ENCODE measurements at regions not wholly inside any gene's neighbourhood (a gene's known extent, or its start where the extent isn't known, plus 50 kb on each side); places are given as distances from the start of the nearest gene placed in this dataset.

DNA sequence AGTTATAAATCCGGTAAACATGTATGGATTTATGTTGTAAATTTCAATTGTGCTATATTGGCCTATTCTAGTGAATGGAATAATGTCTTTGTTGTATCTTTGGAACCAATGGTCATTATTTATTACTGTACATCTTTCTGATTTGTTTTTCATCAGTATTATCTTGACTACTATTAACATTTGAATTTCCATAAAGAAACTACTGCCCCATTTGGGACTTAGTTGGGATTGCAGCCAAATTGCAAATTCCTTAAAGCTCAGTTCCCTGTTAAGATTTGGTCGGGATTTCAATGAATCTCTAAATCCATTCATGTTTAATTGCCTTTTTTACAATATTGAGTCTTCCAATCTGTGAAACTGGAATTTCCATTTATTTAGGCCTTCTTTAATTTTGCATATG, 822.4 kb upstream of the CADM2 start:
- no peaks in the 10 kb centered on the region for H3K36me3 ChIP-seq (replicated peaks in 1 of 2; ENCODE audit: insufficient read depth in 1 of 2, low read depth in 2 of 2)
- ATAC-seq = no peak
- no peaks in the 10 kb centered on the region for H3K9me3 ChIP-seq
- H3K4me3 ChIP-seq = no peak overlapping the region
- no peak for DNase-seq
- TF ChIP-seq, protein P1, sequence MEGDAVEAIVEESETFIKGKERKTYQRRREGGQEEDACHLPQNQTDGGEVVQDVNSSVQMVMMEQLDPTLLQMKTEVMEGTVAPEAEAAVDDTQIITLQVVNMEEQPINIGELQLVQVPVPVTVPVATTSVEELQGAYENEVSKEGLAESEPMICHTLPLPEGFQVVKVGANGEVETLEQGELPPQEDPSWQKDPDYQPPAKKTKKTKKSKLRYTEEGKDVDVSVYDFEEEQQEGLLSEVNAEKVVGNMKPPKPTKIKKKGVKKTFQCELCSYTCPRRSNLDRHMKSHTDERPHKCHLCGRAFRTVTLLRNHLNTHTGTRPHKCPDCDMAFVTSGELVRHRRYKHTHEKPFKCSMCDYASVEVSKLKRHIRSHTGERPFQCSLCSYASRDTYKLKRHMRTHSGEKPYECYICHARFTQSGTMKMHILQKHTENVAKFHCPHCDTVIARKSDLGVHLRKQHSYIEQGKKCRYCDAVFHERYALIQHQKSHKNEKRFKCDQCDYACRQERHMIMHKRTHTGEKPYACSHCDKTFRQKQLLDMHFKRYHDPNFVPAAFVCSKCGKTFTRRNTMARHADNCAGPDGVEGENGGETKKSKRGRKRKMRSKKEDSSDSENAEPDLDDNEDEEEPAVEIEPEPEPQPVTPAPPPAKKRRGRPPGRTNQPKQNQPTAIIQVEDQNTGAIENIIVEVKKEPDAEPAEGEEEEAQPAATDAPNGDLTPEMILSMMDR (IDR thresholded peaks at IDR 0.05) = no peak
- no peak for TF ChIP-seq POLR2A (IDR thresholded peaks at IDR 0.05)
- 57 to 60% methylated on average over 2 of the region's 2 CpGs for WGBS, 2 donors
- H3K27me3 ChIP-seq = no peaks in the 10 kb centered on the region
- no peak overlapping the region for H3K27ac ChIP-seq
- intact Hi-C loops (cut with DNase I) = no loop called here
- H3K4me1 ChIP-seq = no peaks in the 10 kb centered on the region

DNA sequence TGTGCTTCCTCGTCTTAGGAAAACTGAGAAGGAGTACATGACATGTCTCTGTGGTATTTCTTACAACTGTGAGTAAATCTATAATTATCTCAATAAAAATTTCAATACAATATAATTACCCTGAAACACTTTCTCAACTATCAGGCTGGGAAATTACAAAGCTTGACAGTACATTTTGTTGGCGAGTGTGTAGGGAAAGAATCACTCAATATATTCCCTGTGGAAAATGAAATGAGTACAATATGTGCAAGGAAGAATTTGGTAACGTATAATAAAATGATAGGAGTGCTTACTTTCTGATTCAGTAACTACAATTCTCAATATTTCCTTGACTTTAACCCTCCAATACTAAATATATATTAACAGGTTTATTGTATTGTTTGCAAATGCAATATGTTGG, 818.2 kb upstream of the CADM2 start:
- WGBS, 2 donors = 55 to 60% methylated on average over 3 of the region's 3 CpGs
- DNase-seq = no peak
- Histone ChIP-seq H3K27ac (no peak overlapping the region), H3K4me3 (no peak overlapping the region), H3K36me3 (replicated peaks in 1 of 2; ENCODE audit: insufficient read depth in 1 of 2, low read depth in 2 of 2) (no peaks in the 10 kb centered on the region), H3K27me3 (no peaks in the 10 kb centered on the region), H3K4me1 (no peaks in the 10 kb centered on the region), H3K9me3 (no peaks in the 10 kb centered on the region)
- ATAC-seq = no peak
- TF ChIP-seq POLR2A (IDR thresholded peaks at IDR 0.05) = no peak
- TF ChIP-seq, protein P1 (IDR thresholded peaks at IDR 0.05) = no peak
- intact Hi-C loops (cut with DNase I) = no loop called here

GRCh38 chr3:84141571-84141970, 817.2 kb upstream of the CADM2 start:
- H3K27ac ChIP-seq = no peak overlapping the region
- TF ChIP-seq, protein P1 (IDR thresholded peaks at IDR 0.05) = no peak
- no peak for TF ChIP-seq POLR2A (IDR thresholded peaks at IDR 0.05)
- no peak for ATAC-seq
- no peaks in the 10 kb centered on the region for H3K27me3 ChIP-seq
- H3K4me1 ChIP-seq = no peaks in the 10 kb centered on the region
- no peaks in the 10 kb centered on the region for H3K36me3 ChIP-seq (replicated peaks in 1 of 2; ENCODE audit: insufficient read depth in 1 of 2, low read depth in 2 of 2)
- no peak overlapping the region for H3K4me3 ChIP-seq
- no peaks in the 10 kb centered on the region for H3K9me3 ChIP-seq
- 53 to 59% methylated on average over 2 of the region's 2 CpGs for WGBS, 2 donors
- DNase-seq = no peak
- intact Hi-C loops (cut with DNase I) = no loop called here

DNA sequence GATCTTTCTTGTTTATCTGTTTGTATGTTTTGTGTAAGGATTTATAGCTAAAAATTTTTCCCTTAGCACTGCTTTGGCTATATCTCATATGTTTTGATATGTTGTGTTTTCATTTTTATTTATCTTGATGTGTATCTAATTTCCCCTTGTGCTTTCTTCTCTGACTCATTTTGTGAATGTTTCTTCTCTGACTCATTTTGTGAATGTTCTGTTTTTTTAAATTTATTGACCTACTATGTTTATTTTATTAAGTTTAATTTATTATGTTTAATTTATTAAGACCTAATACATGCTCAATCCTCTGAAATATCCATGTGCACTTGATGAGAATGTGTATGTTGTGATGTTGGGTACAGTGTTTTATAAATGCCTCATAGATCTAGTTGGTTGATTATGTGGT, 793.5 kb upstream of the CADM2 start:
- TF ChIP-seq POLR2A (IDR thresholded peaks at IDR 0.05) = no peak
- TF ChIP-seq, protein P1 (IDR thresholded peaks at IDR 0.05) = no peak
- DNase-seq (no peak), ATAC-seq (no peak)
- Histone ChIP-seq H3K4me1 (no peaks in the 10 kb centered on the region), H3K27ac (no peak overlapping the region), H3K4me3 (no peak overlapping the region), H3K36me3 (replicated peaks in 1 of 2; ENCODE audit: insufficient read depth in 1 of 2, low read depth in 2 of 2) (no peaks in the 10 kb centered on the region), H3K9me3 (no peaks in the 10 kb centered on the region), H3K27me3 (no peaks in the 10 kb centered on the region)
- intact Hi-C loops (cut with DNase I) = no loop called here

GRCh38 chr3:84175449-84175848, 783.3 kb upstream of the CADM2 start:
- TF ChIP-seq POLR2A (IDR thresholded peaks at IDR 0.05) = no peak
- TF ChIP-seq, protein P1 (IDR thresholded peaks at IDR 0.05) = no peak
- 67 to 80% methylated on average over 5 of the region's 5 CpGs for WGBS, 2 donors
- Histone ChIP-seq H3K36me3 (replicated peaks in 1 of 2; ENCODE audit: insufficient read depth in 1 of 2, low read depth in 2 of 2) (peaks cover 0 to 2% of the 10 kb centered on the region in 2 donors), H3K27me3 (no peaks in the 10 kb centered on the region), H3K4me1 (no peaks in the 10 kb centered on the region), H3K9me3 (no peaks in the 10 kb centered on the region), H3K27ac (no peak overlapping the region), H3K4me3 (no peak overlapping the region)
- no peak for ATAC-seq
- no peak for DNase-seq
- intact Hi-C loops (cut with DNase I) = no loop called here

All from body of pancreas (tissue), 4 donors.